ENCODE measurements at regions not wholly inside any gene's neighbourhood (a gene's known extent, or its start where the extent isn't known, plus 50 kb on each side); places are given as distances from the start of the nearest gene placed in this dataset.

- H3K4me3 ChIP-seq, result no peak overlapping the region
- H3K27me3 ChIP-seq, result peaks cover 0 to 61% of the 10 kb centered on the region in 2 donors
- H3K36me3 ChIP-seq, result no peaks in the 10 kb centered on the region
- intact Hi-C loops (cut with DNase I; ENCODE audit: low total_unique reads), result no loop called here
- TF ChIP-seq POLR2A (IDR thresholded peaks at IDR 0.05), result no peak
- no peak for TF ChIP-seq CTCF (IDR thresholded peaks at IDR 0.05)
- TF ChIP-seq POLR2AphosphoS5 (IDR thresholded peaks at IDR 0.05), result no peak
- H3K27ac ChIP-seq, result no peak overlapping the region
- H3K9me3 ChIP-seq, result peaks cover 0 to 14% of the 10 kb centered on the region in 2 donors
- no peaks in the 10 kb centered on the region for H3K4me1 ChIP-seq
- no peak for DNase-seq (ENCODE audit: low spot score in 2 of 2)
Measured at GRCh38 chr14:104368751-104369100, 210.8 kb upstream of the C14orf180 start.

- Histone ChIP-seq H3K4me3 (no peak overlapping the region), H3K4me1 (no peaks in the 10 kb centered on the region), H3K27me3 (peaks cover 0 to 62% of the 10 kb centered on the region in 2 donors), H3K36me3 (no peaks in the 10 kb centered on the region), H3K9me3 (peaks cover 0 to 14% of the 10 kb centered on the region in 2 donors), H3K27ac (no peak overlapping the region)
- intact Hi-C loops (cut with DNase I; ENCODE audit: low total_unique reads), result no loop called here
- no peak for DNase-seq (ENCODE audit: low spot score in 2 of 2)
- TF ChIP-seq POLR2A (IDR thresholded peaks at IDR 0.05) (no peak), CTCF (IDR thresholded peaks at IDR 0.05) (no peak), POLR2AphosphoS5 (IDR thresholded peaks at IDR 0.05) (no peak)
Measured at GRCh38 chr14:104369208-104369607, 210.4 kb upstream of the C14orf180 start.

GRCh38 chr14:104370256-104370870, 209.2 kb upstream of the C14orf180 start:
- no peak for DNase-seq (ENCODE audit: low spot score in 2 of 2)
- Histone ChIP-seq H3K4me1 (no peaks in the 10 kb centered on the region), H3K27me3 (peaks cover 0 to 67% of the 10 kb centered on the region in 2 donors), H3K4me3 (no peak overlapping the region), H3K9me3 (peaks cover 0 to 14% of the 10 kb centered on the region in 2 donors), H3K27ac (no peak overlapping the region), H3K36me3 (no peaks in the 10 kb centered on the region)
- TF ChIP-seq POLR2A (IDR thresholded peaks at IDR 0.05), result no peak
- TF ChIP-seq CTCF (IDR thresholded peaks at IDR 0.05), result peak in 1 of 3 donors; percentile 18
- intact Hi-C loops (cut with DNase I; ENCODE audit: low total_unique reads), result no loop called here

- intact Hi-C loops (cut with DNase I; ENCODE audit: low total_unique reads), result no loop called here
- peaks cover 0 to 7% of the 10 kb centered on the region in 2 donors for H3K9me3 ChIP-seq
- H3K27me3 ChIP-seq, result peaks cover 0 to 67% of the 10 kb centered on the region in 2 donors
- H3K4me1 ChIP-seq, result no peaks in the 10 kb centered on the region
- H3K4me3 ChIP-seq, result no peak overlapping the region
- no peak for DNase-seq (ENCODE audit: low spot score in 2 of 2)
- H3K27ac ChIP-seq, result no peak overlapping the region
- no peaks in the 10 kb centered on the region for H3K36me3 ChIP-seq
- TF ChIP-seq CTCF (IDR thresholded peaks at IDR 0.05) (no peak), POLR2AphosphoS5 (IDR thresholded peaks at IDR 0.05) (no peak), POLR2A (IDR thresholded peaks at IDR 0.05) (no peak)
Measured at GRCh38 chr14:104371031-104371430, 208.5 kb upstream of the C14orf180 start.

- DNase-seq (ENCODE audit: low spot score in 2 of 2), result no peak
- H3K27me3 ChIP-seq, result peaks cover 0 to 74% of the 10 kb centered on the region in 2 donors
- intact Hi-C loops (cut with DNase I; ENCODE audit: low total_unique reads), result no loop called here
- H3K9me3 ChIP-seq, result peaks cover 0 to 7% of the 10 kb centered on the region in 2 donors
- H3K4me3 ChIP-seq, result no peak overlapping the region
- TF ChIP-seq POLR2A (IDR thresholded peaks at IDR 0.05), result no peak
- no peak for TF ChIP-seq CTCF (IDR thresholded peaks at IDR 0.05)
- no peak for TF ChIP-seq POLR2AphosphoS5 (IDR thresholded peaks at IDR 0.05)
- H3K27ac ChIP-seq, result no peak overlapping the region
- H3K4me1 ChIP-seq, result no peaks in the 10 kb centered on the region
- H3K36me3 ChIP-seq, result no peaks in the 10 kb centered on the region
Measured at GRCh38 chr14:104371917-104372316, 207.6 kb upstream of the C14orf180 start.

All from breast epithelium (tissue), 4 donors.